ENCODE measurements at regions not wholly inside any gene's neighbourhood (a gene's known extent, or its start where the extent isn't known, plus 50 kb on each side); places are given as distances from the start of the nearest gene placed in this dataset.

GRCh38 chr9:91001146-91001611 is 199.6 kb downstream of the SYK start:
- no peak for ATAC-seq
- TF ChIP-seq GLIS3 (CRISPR knock-in tag; IDR thresholded peaks at IDR 0.05) = no peak
- no peak for TF ChIP-seq POU6F1 (CRISPR knock-in tag; IDR thresholded peaks at IDR 0.05; ENCODE audit: borderline replicate concordance, low read depth)
- TF ChIP-seq ISL1 (CRISPR knock-in tag; IDR thresholded peaks at IDR 0.05) = no peak
- no peak for TF ChIP-seq PPARA (CRISPR knock-in tag; IDR thresholded peaks at IDR 0.05; ENCODE audit: borderline replicate concordance)
- TF ChIP-seq CSRNP3 (CRISPR knock-in tag; IDR thresholded peaks at IDR 0.05) = no peak
- TF ChIP-seq ZC3H10 (CRISPR knock-in tag; IDR thresholded peaks at IDR 0.05) = no peak
- TF ChIP-seq ARNTL (CRISPR knock-in tag; IDR thresholded peaks at IDR 0.05; ENCODE audit: borderline replicate concordance, low read depth) = no peak
- no peak for TF ChIP-seq SNAI2 (CRISPR knock-in tag; IDR thresholded peaks at IDR 0.05)

GRCh38 chr9:91004484-91004883 is 202.9 kb downstream of the SYK start:
- no peak for TF ChIP-seq ZNF8 (CRISPR knock-in tag; IDR thresholded peaks at IDR 0.05)
- no peak for TF ChIP-seq PATZ1 (CRISPR knock-in tag; IDR thresholded peaks at IDR 0.05; ENCODE audit: borderline replicate concordance)
- TF ChIP-seq ISL1 (CRISPR knock-in tag; IDR thresholded peaks at IDR 0.05) = no peak
- TF ChIP-seq ZNF70 (CRISPR knock-in tag; IDR thresholded peaks at IDR 0.05) = no peak
- TF ChIP-seq OSR1 (CRISPR knock-in tag; IDR thresholded peaks at IDR 0.05) = no peak
- no peak for TF ChIP-seq CSDC2 (CRISPR knock-in tag; IDR thresholded peaks at IDR 0.05)
- TF ChIP-seq SNAI2 (CRISPR knock-in tag; IDR thresholded peaks at IDR 0.05) = no peak
- no peak for TF ChIP-seq ESRRG (CRISPR knock-in tag; IDR thresholded peaks at IDR 0.05)
- no peak for TF ChIP-seq ARNTL (CRISPR knock-in tag; IDR thresholded peaks at IDR 0.05; ENCODE audit: borderline replicate concordance, low read depth)
- TF ChIP-seq POU6F1 (CRISPR knock-in tag; IDR thresholded peaks at IDR 0.05; ENCODE audit: borderline replicate concordance, low read depth) = no peak
- no peak for TF ChIP-seq PPARA (CRISPR knock-in tag; IDR thresholded peaks at IDR 0.05; ENCODE audit: borderline replicate concordance)
- ATAC-seq = no peak

GRCh38 chr9:91004992-91005391 is 203.4 kb downstream of the SYK start:
- TF ChIP-seq TCF4 (CRISPR knock-in tag; IDR thresholded peaks at IDR 0.05; ENCODE audit: borderline replicate concordance) = no peak
- no peak for TF ChIP-seq ZFP3 (CRISPR knock-in tag; IDR thresholded peaks at IDR 0.05)
- TF ChIP-seq GLIS3 (CRISPR knock-in tag; IDR thresholded peaks at IDR 0.05) = no peak
- no peak for TF ChIP-seq ZNF8 (CRISPR knock-in tag; IDR thresholded peaks at IDR 0.05)
- no peak for TF ChIP-seq SNAI2 (CRISPR knock-in tag; IDR thresholded peaks at IDR 0.05)
- TF ChIP-seq CSDC2 (CRISPR knock-in tag; IDR thresholded peaks at IDR 0.05) = no peak
- ATAC-seq = no peak

- no peak for ATAC-seq
- TF ChIP-seq OSR1 (CRISPR knock-in tag; IDR thresholded peaks at IDR 0.05) (no peak), CSRNP3 (CRISPR knock-in tag; IDR thresholded peaks at IDR 0.05) (no peak), ZFP30 (CRISPR knock-in tag; IDR thresholded peaks at IDR 0.05) (no peak), ZNF8 (CRISPR knock-in tag; IDR thresholded peaks at IDR 0.05) (no peak), POU6F1 (CRISPR knock-in tag; IDR thresholded peaks at IDR 0.05; ENCODE audit: borderline replicate concordance, low read depth) (no peak)
Measured at GRCh38 chr9:91006046-91006445, 204.4 kb downstream of the SYK start.
